ENCODE measurements at regions not wholly inside any gene's neighbourhood (a gene's known extent, or its start where the extent isn't known, plus 50 kb on each side); places are given as distances from the start of the nearest gene placed in this dataset.

DNA sequence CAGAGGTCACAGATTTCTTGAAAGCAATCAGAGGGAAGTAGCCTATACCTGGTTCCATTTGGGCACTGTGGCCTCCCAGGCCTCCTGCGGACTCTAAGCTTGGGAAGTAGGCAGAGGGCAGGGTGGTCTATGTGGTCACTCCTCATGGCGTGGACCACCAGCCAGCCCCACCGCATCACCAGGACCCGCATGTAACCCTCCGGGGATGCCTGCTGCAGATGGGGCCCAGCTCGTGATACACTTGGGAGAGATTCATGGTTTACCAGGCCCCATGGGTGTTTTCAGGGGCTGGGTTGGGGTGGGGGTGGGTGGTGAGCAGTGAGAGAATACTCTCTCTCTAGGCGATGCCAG, 123.7 kb downstream of the ASB7 start (continued):
- TF ChIP-seq, protein P1, sequence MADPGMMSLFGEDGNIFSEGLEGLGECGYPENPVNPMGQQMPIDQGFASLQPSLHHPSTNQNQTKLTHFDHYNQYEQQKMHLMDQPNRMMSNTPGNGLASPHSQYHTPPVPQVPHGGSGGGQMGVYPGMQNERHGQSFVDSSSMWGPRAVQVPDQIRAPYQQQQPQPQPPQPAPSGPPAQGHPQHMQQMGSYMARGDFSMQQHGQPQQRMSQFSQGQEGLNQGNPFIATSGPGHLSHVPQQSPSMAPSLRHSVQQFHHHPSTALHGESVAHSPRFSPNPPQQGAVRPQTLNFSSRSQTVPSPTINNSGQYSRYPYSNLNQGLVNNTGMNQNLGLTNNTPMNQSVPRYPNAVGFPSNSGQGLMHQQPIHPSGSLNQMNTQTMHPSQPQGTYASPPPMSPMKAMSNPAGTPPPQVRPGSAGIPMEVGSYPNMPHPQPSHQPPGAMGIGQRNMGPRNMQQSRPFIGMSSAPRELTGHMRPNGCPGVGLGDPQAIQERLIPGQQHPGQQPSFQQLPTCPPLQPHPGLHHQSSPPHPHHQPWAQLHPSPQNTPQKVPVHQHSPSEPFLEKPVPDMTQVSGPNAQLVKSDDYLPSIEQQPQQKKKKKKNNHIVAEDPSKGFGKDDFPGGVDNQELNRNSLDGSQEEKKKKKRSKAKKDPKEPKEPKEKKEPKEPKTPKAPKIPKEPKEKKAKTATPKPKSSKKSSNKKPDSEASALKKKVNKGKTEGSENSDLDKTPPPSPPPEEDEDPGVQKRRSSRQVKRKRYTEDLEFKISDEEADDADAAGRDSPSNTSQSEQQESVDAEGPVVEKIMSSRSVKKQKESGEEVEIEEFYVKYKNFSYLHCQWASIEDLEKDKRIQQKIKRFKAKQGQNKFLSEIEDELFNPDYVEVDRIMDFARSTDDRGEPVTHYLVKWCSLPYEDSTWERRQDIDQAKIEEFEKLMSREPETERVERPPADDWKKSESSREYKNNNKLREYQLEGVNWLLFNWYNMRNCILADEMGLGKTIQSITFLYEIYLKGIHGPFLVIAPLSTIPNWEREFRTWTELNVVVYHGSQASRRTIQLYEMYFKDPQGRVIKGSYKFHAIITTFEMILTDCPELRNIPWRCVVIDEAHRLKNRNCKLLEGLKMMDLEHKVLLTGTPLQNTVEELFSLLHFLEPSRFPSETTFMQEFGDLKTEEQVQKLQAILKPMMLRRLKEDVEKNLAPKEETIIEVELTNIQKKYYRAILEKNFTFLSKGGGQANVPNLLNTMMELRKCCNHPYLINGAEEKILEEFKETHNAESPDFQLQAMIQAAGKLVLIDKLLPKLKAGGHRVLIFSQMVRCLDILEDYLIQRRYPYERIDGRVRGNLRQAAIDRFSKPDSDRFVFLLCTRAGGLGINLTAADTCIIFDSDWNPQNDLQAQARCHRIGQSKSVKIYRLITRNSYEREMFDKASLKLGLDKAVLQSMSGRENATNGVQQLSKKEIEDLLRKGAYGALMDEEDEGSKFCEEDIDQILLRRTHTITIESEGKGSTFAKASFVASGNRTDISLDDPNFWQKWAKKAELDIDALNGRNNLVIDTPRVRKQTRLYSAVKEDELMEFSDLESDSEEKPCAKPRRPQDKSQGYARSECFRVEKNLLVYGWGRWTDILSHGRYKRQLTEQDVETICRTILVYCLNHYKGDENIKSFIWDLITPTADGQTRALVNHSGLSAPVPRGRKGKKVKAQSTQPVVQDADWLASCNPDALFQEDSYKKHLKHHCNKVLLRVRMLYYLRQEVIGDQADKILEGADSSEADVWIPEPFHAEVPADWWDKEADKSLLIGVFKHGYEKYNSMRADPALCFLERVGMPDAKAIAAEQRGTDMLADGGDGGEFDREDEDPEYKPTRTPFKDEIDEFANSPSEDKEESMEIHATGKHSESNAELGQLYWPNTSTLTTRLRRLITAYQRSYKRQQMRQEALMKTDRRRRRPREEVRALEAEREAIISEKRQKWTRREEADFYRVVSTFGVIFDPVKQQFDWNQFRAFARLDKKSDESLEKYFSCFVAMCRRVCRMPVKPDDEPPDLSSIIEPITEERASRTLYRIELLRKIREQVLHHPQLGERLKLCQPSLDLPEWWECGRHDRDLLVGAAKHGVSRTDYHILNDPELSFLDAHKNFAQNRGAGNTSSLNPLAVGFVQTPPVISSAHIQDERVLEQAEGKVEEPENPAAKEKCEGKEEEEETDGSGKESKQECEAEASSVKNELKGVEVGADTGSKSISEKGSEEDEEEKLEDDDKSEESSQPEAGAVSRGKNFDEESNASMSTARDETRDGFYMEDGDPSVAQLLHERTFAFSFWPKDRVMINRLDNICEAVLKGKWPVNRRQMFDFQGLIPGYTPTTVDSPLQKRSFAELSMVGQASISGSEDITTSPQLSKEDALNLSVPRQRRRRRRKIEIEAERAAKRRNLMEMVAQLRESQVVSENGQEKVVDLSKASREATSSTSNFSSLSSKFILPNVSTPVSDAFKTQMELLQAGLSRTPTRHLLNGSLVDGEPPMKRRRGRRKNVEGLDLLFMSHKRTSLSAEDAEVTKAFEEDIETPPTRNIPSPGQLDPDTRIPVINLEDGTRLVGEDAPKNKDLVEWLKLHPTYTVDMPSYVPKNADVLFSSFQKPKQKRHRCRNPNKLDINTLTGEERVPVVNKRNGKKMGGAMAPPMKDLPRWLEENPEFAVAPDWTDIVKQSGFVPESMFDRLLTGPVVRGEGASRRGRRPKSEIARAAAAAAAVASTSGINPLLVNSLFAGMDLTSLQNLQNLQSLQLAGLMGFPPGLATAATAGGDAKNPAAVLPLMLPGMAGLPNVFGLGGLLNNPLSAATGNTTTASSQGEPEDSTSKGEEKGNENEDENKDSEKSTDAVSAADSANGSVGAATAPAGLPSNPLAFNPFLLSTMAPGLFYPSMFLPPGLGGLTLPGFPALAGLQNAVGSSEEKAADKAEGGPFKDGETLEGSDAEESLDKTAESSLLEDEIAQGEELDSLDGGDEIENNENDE (IDR thresholded peaks at IDR 0.05; ENCODE audit: insufficient replicate concordance, low read length) = no peak
- TF ChIP-seq KDM5A (IDR thresholded peaks at IDR 0.05; ENCODE audit: low read length) (no peak), TAF1 (IDR thresholded peaks at IDR 0.05; ENCODE audit: low read depth, low read length) (no peak), CBX8 (IDR thresholded peaks at IDR 0.05; ENCODE audit: borderline replicate concordance, low read depth, low read length) (no peak), CHD2 (IDR thresholded peaks at IDR 0.05; ENCODE audit: low read length) (no peak), EP300 (IDR thresholded peaks at IDR 0.05; ENCODE audit: borderline replicate concordance in 1 of 2, low read depth in 2 of 2, low read length in 2 of 2) (no peak), YY1 (IDR thresholded peaks at IDR 0.05; ENCODE audit: low read depth, low read length) (no peak)
- TF ChIP-seq, protein P2, sequence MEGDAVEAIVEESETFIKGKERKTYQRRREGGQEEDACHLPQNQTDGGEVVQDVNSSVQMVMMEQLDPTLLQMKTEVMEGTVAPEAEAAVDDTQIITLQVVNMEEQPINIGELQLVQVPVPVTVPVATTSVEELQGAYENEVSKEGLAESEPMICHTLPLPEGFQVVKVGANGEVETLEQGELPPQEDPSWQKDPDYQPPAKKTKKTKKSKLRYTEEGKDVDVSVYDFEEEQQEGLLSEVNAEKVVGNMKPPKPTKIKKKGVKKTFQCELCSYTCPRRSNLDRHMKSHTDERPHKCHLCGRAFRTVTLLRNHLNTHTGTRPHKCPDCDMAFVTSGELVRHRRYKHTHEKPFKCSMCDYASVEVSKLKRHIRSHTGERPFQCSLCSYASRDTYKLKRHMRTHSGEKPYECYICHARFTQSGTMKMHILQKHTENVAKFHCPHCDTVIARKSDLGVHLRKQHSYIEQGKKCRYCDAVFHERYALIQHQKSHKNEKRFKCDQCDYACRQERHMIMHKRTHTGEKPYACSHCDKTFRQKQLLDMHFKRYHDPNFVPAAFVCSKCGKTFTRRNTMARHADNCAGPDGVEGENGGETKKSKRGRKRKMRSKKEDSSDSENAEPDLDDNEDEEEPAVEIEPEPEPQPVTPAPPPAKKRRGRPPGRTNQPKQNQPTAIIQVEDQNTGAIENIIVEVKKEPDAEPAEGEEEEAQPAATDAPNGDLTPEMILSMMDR (IDR thresholded peaks at IDR 0.05; ENCODE audit: control extremely low read depth in 1 of 3, insufficient read depth in 1 of 3, low read depth in 1 of 3, low read length in 3 of 3) = no peak
- TF ChIP-seq, protein P3, sequence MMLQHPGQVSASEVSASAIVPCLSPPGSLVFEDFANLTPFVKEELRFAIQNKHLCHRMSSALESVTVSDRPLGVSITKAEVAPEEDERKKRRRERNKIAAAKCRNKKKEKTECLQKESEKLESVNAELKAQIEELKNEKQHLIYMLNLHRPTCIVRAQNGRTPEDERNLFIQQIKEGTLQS (IDR thresholded peaks at IDR 0.05; ENCODE audit: insufficient read depth, low read depth, low read length) = no peak

Data from H1 (cell line).